ENCODE measurements at regions not wholly inside any gene's neighbourhood (a gene's known extent, or its start where the extent isn't known, plus 50 kb on each side); places are given as distances from the start of the nearest gene placed in this dataset.
"Not testable (repeated sequence)": the region's sequence is repeated elsewhere in the genome, so short reads cannot be mapped to it uniquely, and the experiment has no call there.

GRCh38 chr1:98292994-98293393 lies 368.5 kb upstream of the SNX7 start:
- DNase-seq (ENCODE audit: low read depth), result no peak

DNA sequence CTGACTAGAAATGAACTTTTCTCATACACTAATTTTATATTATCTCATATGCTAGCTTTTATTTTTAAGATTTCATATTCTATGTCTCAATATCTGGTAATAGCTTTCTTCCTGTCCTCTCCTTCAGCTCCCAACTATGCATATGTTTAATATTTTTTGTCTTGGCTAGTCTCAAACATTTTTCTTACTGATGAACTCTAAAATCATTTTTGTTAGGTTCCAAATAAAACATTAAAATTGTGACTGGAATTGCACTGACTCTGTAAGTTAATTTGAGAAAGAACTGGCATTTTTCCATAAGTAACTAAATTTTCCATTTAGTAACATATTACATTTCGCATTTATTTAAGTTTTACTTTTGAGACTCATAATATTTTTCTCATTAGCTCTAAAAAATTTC lies 368.5 kb upstream of the DPYD start:
- no peak for DNase-seq (ENCODE audit: low read depth)

GRCh38 chr1:98288494-98288893 lies 367.7 kb upstream of the DPYD start:
- no peak for DNase-seq (ENCODE audit: low read depth)

DNA sequence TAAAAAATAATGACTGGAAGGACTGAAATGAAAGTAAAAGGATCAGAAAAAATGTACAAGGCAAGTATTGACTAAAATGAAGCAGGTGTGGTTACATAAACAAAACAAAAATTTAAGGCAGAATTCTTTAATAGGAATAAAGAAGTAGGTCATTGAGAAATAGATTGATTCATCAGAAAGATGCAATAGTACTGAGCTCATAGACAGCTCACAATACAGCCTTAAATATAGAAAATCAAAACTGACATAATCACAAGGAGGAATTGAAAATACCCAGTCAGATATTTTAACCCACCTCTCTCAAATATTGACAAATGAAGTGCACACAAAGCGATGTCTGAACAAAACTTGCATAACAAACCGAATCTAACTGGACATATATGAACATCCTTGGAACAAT lies 366.8 kb upstream of the DPYD start:
- DNase-seq (ENCODE audit: low read depth), result no peak

- no peak for DNase-seq (ENCODE audit: low read depth)
These were observed 365.8 kb upstream of the DPYD start for GRCh38 chr1:98286656-98287055.

GRCh38 chr1:98285286-98285685 lies 364.5 kb upstream of the DPYD start:
- DNase-seq (ENCODE audit: low read depth), result not testable (repeated sequence)

GRCh38 chr1:98280049-98280448 lies 359.2 kb upstream of the DPYD start:
- no peak for DNase-seq (ENCODE audit: low read depth)

DNA sequence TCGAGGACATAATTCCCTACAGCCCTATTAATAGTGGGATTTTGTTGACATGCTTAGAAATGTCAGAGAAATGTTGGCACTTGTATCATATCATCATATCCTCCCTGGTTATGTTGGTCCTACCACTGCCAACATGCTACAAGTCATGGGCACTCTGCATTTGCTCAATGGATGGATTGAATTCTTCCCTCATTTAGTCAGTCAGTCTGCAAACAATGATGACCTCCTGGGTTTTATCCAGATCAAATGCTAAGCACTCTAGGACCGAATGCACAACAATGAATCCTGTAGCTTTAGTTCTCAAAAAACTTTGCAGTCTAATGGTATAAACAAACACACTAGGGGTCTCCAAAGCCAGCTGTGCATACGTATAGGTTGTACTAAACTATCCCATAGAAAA lies 357.2 kb upstream of the DPYD start:
- DNase-seq (ENCODE audit: low read depth), result no peak

DNA sequence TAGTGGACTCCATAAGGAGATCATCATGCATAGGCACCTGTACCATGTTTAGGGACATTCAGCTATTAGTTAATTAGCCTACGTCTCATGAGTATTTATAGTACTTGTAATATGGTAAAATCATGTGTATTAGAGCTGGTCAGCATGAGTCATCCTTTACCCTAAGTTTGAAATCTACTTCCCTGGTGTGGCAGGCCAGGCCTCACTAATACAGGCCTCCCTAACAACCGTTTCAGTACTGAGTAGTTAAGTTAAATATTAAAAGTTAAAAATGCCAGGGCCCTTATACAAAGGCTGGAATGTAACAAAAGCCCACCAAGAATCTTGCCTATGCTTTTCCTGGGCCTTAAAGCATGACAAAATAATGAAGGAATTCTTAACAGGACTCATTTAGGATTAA lies 356.3 kb upstream of the DPYD start:
- peak; percentile 47 for DNase-seq (ENCODE audit: low read depth)

DNA sequence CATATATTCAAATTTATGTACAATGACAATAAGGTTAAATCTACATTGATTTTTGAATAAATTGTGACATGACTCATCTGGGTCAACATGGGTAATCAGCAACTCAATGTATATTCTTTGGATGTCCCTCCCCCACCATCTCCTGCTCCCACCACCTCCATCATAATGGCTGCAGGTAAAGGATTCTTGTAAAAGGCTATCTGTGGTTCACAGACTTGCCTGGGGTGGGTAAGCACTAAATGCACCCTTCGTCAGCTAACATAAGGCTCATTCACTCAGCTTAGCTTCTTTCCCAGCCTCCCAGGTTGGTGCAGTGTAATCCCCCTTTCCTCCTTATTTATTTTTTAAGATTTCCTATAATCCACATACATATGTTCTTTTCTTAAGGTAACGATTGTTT lies 355.7 kb upstream of the DPYD start:
- no peak for DNase-seq (ENCODE audit: low read depth)

GRCh38 chr1:98268316-98268715 lies 347.5 kb upstream of the DPYD start:
- DNase-seq (ENCODE audit: low read depth), result no peak

GRCh38 chr1:98267423-98267822 lies 346.6 kb upstream of the DPYD start:
- DNase-seq (ENCODE audit: low read depth), result no peak

DNA sequence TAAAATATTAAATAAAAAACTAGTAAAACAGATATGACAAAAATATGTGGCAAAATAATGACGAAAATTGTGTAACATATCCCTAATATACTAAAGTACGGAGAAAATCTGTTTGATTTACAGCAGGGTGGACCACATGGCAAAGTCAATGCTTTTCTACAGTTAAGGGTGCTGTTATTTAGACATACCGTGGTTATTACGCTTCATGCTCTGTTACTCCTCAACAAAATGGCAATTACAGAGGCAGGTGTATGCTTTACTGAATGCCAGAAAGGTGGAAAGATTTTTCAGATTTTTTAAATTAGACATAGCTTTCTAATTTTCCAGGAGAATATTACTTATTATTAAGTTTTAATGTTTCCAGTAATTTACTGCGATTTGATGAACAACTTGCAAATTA lies 343.9 kb upstream of the DPYD start:
- no peak for DNase-seq (ENCODE audit: low read depth)

- DNase-seq (ENCODE audit: low read depth), result no peak
These were observed 340.0 kb upstream of the DPYD start for GRCh38 chr1:98260839-98261238.

DNA sequence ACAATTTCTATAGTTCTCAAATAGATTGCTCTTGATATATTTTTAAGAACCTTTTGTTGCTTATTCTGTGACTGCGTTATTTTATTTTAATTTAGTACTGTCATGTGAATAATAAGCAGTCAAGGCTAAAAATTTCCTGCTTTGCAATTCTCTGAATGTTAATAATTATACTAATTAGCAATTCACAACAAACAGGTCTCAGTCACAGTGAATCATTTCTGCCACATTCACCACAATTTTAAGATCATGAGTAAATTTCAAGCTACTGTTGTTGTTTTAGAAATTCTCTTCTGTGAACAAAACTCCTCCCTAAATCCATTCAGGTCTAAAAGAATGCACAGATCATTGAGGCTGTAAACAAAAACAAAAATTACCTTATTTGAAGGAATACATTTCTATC lies 339.6 kb upstream of the DPYD start:
- DNase-seq (ENCODE audit: low read depth), result no peak

DNA sequence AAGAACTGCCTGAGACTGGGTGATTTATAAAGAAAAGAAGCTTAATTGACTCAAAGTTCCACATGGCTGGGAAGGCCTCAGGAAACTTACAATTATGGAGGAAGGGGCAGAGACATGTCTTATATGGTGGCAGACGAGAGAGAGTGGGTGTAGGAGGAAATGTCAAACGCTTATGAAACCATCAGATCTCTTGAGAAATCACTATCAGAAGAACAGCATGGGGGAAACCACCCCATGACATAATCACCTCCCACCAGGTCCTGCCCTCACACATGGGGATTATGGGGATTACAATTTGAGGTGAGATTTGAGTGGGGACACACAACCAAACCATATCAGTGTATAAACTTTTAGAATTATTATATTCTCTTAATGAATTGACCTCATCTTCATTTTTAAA lies 335.9 kb upstream of the DPYD start:
- no peak for DNase-seq (ENCODE audit: low read depth)

DNA sequence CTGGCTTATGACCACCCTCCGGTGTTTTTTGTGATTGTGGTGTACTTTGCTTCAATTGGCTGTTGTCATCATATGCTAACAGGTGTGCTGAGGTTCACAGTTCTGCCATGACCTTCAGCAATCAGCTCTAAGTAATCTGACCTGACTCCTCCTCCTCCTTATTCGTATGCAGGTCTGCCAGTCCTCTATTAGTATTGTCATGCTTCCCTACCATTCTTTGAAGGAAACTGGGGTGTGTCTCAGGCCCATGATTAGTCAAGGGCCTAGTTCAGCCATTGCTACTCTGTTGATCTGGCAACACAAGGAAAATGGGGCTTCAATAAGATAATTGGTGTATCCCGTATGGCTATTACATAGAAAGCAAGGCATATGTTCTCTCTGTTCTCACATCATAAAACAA lies 332.3 kb upstream of the DPYD start:
- no peak for DNase-seq (ENCODE audit: low read depth)

- DNase-seq (ENCODE audit: low read depth), result no peak
These were observed 330.7 kb upstream of the DPYD start for GRCh38 chr1:98251497-98251896.

- peak; percentile 8 for DNase-seq (ENCODE audit: low read depth)
These were observed 311.8 kb upstream of the DPYD start for GRCh38 chr1:98232678-98233077.

- no peak for DNase-seq (ENCODE audit: low read depth)
These were observed 301.9 kb upstream of the DPYD start for GRCh38 chr1:98222706-98223105.

GRCh38 chr1:98221923-98222322 lies 301.1 kb upstream of the DPYD start:
- peak; percentile 63 for DNase-seq (ENCODE audit: low read depth)

DNA sequence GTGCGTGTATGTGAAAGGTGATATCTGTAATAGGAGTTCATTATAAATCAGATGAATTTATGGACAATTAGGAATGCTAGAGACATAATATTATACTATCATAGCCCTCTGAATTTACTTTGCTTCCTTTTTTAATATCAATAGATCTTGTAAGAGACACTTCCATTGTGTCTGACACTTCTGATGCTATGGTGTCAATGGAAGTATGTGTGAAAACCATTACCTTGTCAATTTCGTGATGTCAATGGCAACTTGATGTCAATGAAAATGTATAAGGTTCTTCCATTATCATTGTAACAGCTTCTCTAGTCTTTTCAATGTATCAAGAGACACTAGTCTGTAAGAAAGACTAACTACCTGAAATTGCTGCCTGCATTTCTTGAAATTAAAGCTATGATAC lies 296.8 kb upstream of the DPYD start:
- no peak for DNase-seq (ENCODE audit: low read depth)

- no peak for DNase-seq (ENCODE audit: low read depth)
These were observed 295.5 kb upstream of the DPYD start for GRCh38 chr1:98216304-98216703.

- DNase-seq (ENCODE audit: low read depth), result peak; percentile 51
These were observed 290.5 kb upstream of the DPYD start for GRCh38 chr1:98211271-98211845.
